ENCODE measurements at regions not wholly inside any gene's neighbourhood (a gene's known extent, or its start where the extent isn't known, plus 50 kb on each side); places are given as distances from the start of the nearest gene placed in this dataset.

GRCh38 chr4:124265701-124266100 lies 446.8 kb downstream of the ANKRD50 start:
- TF ChIP-seq, protein P1, sequence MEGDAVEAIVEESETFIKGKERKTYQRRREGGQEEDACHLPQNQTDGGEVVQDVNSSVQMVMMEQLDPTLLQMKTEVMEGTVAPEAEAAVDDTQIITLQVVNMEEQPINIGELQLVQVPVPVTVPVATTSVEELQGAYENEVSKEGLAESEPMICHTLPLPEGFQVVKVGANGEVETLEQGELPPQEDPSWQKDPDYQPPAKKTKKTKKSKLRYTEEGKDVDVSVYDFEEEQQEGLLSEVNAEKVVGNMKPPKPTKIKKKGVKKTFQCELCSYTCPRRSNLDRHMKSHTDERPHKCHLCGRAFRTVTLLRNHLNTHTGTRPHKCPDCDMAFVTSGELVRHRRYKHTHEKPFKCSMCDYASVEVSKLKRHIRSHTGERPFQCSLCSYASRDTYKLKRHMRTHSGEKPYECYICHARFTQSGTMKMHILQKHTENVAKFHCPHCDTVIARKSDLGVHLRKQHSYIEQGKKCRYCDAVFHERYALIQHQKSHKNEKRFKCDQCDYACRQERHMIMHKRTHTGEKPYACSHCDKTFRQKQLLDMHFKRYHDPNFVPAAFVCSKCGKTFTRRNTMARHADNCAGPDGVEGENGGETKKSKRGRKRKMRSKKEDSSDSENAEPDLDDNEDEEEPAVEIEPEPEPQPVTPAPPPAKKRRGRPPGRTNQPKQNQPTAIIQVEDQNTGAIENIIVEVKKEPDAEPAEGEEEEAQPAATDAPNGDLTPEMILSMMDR (IDR thresholded peaks at IDR 0.05; ENCODE audit: low read depth, low read length, poor library complexity, severe bottlenecking), result no peak
- TF ChIP-seq EZH2phosphoT487 (IDR thresholded peaks at IDR 0.05; ENCODE audit: borderline replicate concordance, low read length), result no peak

Measured in DOHH2 (cell line).